GM10248 (cell line): ENCODE measurements at regions not wholly inside any gene's neighbourhood (a gene's known extent, or its start where the extent isn't known, plus 50 kb on each side); places are given as distances from the start of the nearest gene placed in this dataset.

Source experiments
- CTCF ChIA-PET: fragments of 300-600 bp; sonication (Branson Sonifier 250); formaldehyde crosslinking; extraction: SDS; loops from one replicate; lab custom pipeline; 2021; ENCODE audit warnings: antibody characterized with exemption; lab: Yijun Ruan, JAX
- POLR2A ChIA-PET: fragments of 350-650 bp; sonication (Branson Sonifier 250); formaldehyde crosslinking; extraction: SDS; loops from one replicate; lab custom pipeline; 2020; ENCODE audit warnings: antibody characterized with exemption; lab: Yijun Ruan, JAX
- DNase-seq: peaks from one replicate; pipeline ENCODE4 v3.0.0; 2012; ENCODE audit errors: extremely low spot score
- TF ChIP-seq, protein P1 (sequence below): IDR thresholded peaks from 2 replicates; pipeline ENCODE4 v1.5.1; 2012; ENCODE audit warnings: mild to moderate bottlenecking, low read depth; ENCODE audit errors: extremely low read depth, missing control alignments, control extremely low read depth

DNA sequence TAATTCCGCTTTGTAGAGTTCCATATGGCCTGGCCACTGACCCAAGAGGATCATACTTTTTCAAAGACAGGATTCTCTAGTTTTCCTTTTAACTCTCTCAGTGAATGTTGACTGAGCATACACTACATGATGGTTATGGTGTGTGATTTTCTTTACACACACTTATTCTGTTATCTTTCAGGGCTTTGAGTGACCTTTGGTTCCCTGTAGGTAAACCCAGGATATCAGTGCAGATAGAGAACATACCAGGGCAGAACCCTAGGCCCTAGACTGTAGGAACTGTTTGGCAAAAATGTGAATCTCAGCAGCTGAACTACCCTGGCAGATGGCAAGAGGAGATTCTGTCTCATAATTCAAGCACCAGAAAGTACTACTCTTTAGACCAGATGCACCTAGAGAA is 159.6 kb downstream of the KCNA5 start:
- CTCF ChIA-PET, result no interaction called here
- POLR2A ChIA-PET, result no interaction called here
- DNase-seq, result no peak
- TF ChIP-seq, protein P1, sequence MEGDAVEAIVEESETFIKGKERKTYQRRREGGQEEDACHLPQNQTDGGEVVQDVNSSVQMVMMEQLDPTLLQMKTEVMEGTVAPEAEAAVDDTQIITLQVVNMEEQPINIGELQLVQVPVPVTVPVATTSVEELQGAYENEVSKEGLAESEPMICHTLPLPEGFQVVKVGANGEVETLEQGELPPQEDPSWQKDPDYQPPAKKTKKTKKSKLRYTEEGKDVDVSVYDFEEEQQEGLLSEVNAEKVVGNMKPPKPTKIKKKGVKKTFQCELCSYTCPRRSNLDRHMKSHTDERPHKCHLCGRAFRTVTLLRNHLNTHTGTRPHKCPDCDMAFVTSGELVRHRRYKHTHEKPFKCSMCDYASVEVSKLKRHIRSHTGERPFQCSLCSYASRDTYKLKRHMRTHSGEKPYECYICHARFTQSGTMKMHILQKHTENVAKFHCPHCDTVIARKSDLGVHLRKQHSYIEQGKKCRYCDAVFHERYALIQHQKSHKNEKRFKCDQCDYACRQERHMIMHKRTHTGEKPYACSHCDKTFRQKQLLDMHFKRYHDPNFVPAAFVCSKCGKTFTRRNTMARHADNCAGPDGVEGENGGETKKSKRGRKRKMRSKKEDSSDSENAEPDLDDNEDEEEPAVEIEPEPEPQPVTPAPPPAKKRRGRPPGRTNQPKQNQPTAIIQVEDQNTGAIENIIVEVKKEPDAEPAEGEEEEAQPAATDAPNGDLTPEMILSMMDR, result no peak

DNA sequence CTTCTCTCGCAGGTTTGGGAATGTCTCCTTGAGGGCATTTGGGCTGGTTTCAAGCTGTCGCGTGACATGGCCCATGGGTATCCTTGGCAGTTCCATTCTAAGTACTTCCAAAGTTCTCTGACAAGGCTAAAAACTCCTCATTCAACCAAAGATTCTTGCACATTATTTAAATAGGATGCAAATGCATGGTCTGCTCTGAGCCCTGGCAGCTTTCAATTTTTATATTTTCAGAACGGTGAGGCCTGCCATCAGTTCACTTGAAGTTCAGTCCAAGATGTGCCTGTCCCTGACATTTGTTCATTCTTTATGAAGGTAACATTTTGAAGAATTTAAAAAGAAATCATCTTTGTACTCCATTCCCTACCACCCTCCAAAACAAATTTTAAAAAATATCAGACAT is 160.0 kb downstream of the KCNA5 start:
- CTCF ChIA-PET, result no interaction called here
- TF ChIP-seq, protein P1, result no peak
- POLR2A ChIA-PET, result no interaction called here
- no peak for DNase-seq

DNA sequence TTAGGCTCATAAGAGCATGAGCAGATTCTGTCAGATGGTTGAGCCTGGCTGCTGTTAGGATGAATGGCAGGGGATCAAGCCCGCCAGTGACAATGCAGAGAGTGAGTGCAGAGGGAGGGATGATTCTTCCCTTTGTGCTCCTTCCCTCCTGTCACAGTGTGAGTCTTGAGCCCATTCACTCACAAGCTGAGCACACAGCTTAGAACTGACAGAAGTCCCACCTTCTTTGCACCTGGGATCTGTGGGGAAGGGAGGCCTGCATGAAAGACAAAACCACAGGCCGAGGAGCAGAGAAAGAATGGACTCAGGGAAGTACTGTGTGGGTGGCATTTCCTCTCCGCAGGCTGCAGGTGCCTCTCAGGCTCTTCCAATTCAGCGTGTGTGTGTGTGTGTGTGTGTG is 160.6 kb downstream of the KCNA5 start:
- ChIA-PET CTCF (no interaction called here), POLR2A (no interaction called here)
- TF ChIP-seq, protein P1, result no peak
- DNase-seq, result no peak

DNA sequence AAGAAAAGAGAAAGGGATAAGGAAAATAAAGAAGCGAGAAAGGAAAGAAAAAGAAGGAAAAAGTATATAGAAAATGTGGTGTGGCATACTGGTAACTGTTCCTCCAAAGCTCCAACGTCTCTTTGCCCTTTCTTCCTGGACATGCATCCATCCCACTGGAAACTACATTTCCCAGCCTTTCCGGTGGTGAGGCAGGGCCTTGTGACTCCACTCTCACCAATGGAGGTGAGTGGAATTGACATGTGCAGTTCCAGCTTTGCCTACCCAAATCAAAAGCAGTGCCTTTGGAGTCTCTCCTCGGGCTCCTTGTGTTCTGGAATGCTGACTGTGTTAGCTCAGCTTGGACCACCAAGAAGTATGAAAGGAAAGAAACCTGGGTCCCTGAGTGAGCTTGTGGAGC is 161.2 kb downstream of the KCNA5 start:
- ChIA-PET POLR2A (no interaction called here), CTCF (no interaction called here)
- TF ChIP-seq, protein P1, result no peak
- no peak for DNase-seq

DNA sequence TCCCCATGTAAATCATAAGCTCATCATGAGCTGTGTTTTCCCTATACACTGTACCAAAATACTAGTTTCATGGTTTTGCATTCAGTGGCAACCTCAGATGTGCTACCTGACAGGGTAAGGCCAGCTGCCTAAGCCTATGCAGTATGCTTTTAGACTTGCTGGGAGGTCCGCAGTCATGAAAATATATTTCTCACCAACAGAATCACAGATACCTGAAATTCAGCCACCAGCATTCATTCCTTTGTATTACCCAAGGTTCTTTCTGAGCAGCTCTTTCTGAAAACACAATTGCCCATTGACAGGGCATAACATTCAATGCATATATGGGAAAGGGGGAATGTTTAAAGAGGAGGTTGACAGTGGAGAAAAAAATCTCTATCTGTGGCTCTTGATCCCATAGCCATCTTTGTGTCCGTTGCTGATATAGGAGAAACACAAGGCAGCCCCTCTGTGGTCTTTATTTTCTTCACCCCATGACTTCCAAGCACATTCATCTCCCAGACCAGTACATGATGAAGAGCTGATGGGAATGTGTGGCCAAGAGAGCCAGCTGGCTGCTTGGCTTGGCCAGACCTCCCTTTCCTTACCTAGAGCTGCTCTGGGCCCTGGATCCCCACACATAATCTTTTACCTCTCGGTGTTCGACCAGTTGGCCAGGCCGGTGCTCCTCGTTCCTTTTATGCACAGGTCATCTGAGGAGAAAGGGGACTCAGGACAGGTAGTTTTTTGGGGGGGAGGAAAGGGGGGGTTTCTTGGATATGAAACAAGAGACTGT is 162.9 kb downstream of the KCNA5 start:
- POLR2A ChIA-PET, result interaction anchor here (0.6 kb wide), 1 partner anchor 55 kb away, joined by 3 read pairs; no protein-coding TSS in a partner anchor
- TF ChIP-seq, protein P1, result no peak
- CTCF ChIA-PET, result no interaction called here
- no peak for DNase-seq

DNA sequence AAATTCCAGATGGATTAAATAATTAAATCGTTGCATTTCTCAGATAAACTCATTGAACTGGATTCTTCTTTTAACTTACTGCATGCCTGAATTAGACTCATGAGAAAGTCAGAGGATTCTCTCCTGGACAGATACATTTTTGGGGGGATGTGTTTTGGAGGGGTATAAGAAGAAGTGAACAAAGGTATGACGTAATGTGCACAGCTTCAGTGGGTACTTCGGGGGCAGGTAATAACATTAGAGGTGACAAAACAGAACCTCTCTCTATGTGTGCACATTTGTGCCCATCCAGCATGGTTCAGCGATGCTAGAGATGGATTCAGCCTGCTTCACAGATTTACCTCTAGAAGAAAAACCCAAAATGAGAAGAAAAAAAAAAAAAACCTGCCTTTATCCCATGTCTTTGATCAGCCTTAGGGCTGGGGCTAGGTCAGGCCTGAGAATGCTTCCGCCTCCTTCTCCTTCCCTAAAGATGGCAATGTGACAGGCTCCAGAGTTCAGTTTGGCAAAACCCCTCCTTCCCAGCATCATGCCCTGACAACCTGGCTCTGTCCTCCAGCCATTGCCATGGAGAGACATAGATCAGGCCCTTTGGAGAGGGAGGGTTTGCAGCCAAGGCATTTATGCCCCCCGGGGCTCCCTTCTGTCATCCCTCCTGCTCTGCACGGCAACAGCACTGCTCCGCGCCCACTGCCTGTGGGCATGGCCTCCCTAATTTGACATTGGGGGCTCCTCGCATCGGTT is 166.7 kb downstream of the KCNA5 start:
- no peak for DNase-seq
- CTCF ChIA-PET, result no interaction called here
- POLR2A ChIA-PET, result no interaction called here
- TF ChIP-seq, protein P1, result no peak
